Neuronal stem cell (in vitro differentiated cells): ENCODE measurements at regions not wholly inside any gene's neighbourhood (a gene's known extent, or its start where the extent isn't known, plus 50 kb on each side); places are given as distances from the start of the nearest gene placed in this dataset.
"Not testable (repeated sequence)": the region's sequence is repeated elsewhere in the genome, so short reads cannot be mapped to it uniquely, and the experiment has no call there.

Source experiments
- DNase-seq: peaks from one replicate; pipeline ENCODE4 v3.0.0-alpha.2; 2013; ENCODE audit warnings: low spot score
- H2AFZ ChIP-seq: one replicate; pipeline ENCODE4 v1.6.1; 2013; ENCODE audit warnings: mild to moderate bottlenecking, low read length, inconsistent platforms
- H2AK5ac ChIP-seq: 2 replicates; pipeline ENCODE4 v1.6.1; 2013; ENCODE audit warnings: low read depth, mild to moderate bottlenecking, inconsistent platforms, low read length, moderate library complexity, mixed read lengths
- H2BK120ac ChIP-seq: 2 replicates; pipeline ENCODE4 v1.6.1; 2013; ENCODE audit warnings: low read depth, mild to moderate bottlenecking, inconsistent platforms, low read length, moderate library complexity, mixed read lengths
- H2BK12ac ChIP-seq: one replicate; pipeline ENCODE4 v1.6.1; 2013; ENCODE audit warnings: low read length, inconsistent platforms
- H2BK15ac ChIP-seq: 2 replicates; pipeline ENCODE4 v1.6.1; 2013; ENCODE audit warnings: mild to moderate bottlenecking, low read length, inconsistent platforms, mixed read lengths
- H2BK5ac ChIP-seq: one replicate; pipeline ENCODE4 v1.6.1; 2013; ENCODE audit warnings: inconsistent platforms, mild to moderate bottlenecking, low read length, moderate library complexity
- H3K14ac ChIP-seq: one replicate; pipeline ENCODE4 v1.6.1; 2013; ENCODE audit warnings: low read length, inconsistent platforms
- H3K18ac ChIP-seq: 2 replicates; pipeline ENCODE4 v1.6.1; 2013; ENCODE audit warnings: low read length, inconsistent platforms
- H3K23ac ChIP-seq: 2 replicates; pipeline ENCODE4 v1.6.1; 2013; ENCODE audit warnings: low read depth, mild to moderate bottlenecking, mixed read lengths, low read length, inconsistent platforms; ENCODE audit not compliant: poor library complexity
- H3K27ac ChIP-seq: replicated peaks from 3 replicates; pipeline ENCODE4 v1.5.1; 2013; ENCODE audit warnings: low read length, inconsistent platforms
- H3K27me3 ChIP-seq, 3 experiments: 2 replicates each; pipeline ENCODE4 v1.6.1; 2013; ENCODE audit warnings: low read length in 3 of 3, mild to moderate bottlenecking in 2 of 3, inconsistent platforms in 1 of 3, low read depth in 1 of 3, mixed read lengths in 1 of 3, moderate library complexity in 1 of 3; ENCODE audit not compliant: control insufficient read depth in 3 of 3, insufficient read depth in 3 of 3
- H3K36me3 ChIP-seq, 2 donors: replicated peaks in 1 of 2; 2 replicates each; pipeline ENCODE4 v1.6.1; 2013; ENCODE audit warnings: low read length in 2 of 2; ENCODE audit not compliant: control insufficient read depth in 2 of 2, insufficient read depth in 2 of 2
- H3K4ac ChIP-seq: 2 replicates; pipeline ENCODE4 v1.6.1; 2013; ENCODE audit warnings: inconsistent platforms, mild to moderate bottlenecking, low read length, moderate library complexity
- H3K4me1 ChIP-seq, 2 donors: 1 replicate in 1 of 2; 2 replicates in 1 of 2; pipeline ENCODE4 v1.6.1; 2013; ENCODE audit warnings: low read length in 2 of 2, low read depth in 1 of 2; ENCODE audit not compliant: control insufficient read depth in 2 of 2, insufficient read depth in 1 of 2
- H3K4me2 ChIP-seq: one replicate; pipeline ENCODE4 v1.6.1; 2013; ENCODE audit warnings: mild to moderate bottlenecking, low read length, inconsistent platforms; ENCODE audit not compliant: insufficient read depth, poor library complexity, severe bottlenecking
- H3K4me3 ChIP-seq, 2 donors: 2 replicates each; pipeline ENCODE4 v1.5.1; 2013; ENCODE audit warnings: low read length in 2 of 2, mild to moderate bottlenecking in 2 of 2, inconsistent platforms in 1 of 2, moderate library complexity in 1 of 2
- H3K79me1 ChIP-seq: one replicate; pipeline ENCODE4 v1.6.1; 2013; ENCODE audit warnings: low read depth, mild to moderate bottlenecking, inconsistent platforms, low read length, moderate library complexity
- H3K9ac ChIP-seq: one replicate; pipeline ENCODE4 v1.6.1; 2013; ENCODE audit warnings: mild to moderate bottlenecking, low read depth, low read length, inconsistent platforms; ENCODE audit not compliant: poor library complexity
- H3K9me3 ChIP-seq, 2 donors: replicated peaks in 1 of 2; 2 replicates each; pipeline versions ENCODE3 to v1.6.1; 2013; ENCODE audit warnings: low read length in 2 of 2, mild to moderate bottlenecking in 2 of 2, inconsistent platforms in 1 of 2, low read depth in 1 of 2, mixed read lengths in 1 of 2, moderate library complexity in 1 of 2; ENCODE audit not compliant: control insufficient read depth in 2 of 2, insufficient read depth in 1 of 2
- H4K8ac ChIP-seq: one replicate; pipeline ENCODE4 v1.6.1; 2013; ENCODE audit warnings: low read depth, mild to moderate bottlenecking, inconsistent platforms, low read length, moderate library complexity
- H4K91ac ChIP-seq: one replicate; pipeline ENCODE4 v1.6.1; 2013; ENCODE audit warnings: low read length, low read depth, mild to moderate bottlenecking, inconsistent platforms; ENCODE audit not compliant: poor library complexity
- WGBS, 2 donors: extraction: QIAGEN DNeasy Blood & Tissue Kit; methylation state at CpG; one replicate each; pipeline ENCODE4 v1.1.7; 2013; ENCODE audit warnings: missing lambda C conversion rate in 2 of 2, mixed read lengths in 1 of 2; ENCODE audit not compliant: insufficient read length in 2 of 2, insufficient replicate concordance in 1 of 2; ENCODE audit errors: extremely low coverage in 2 of 2; 5-methylcytosine and 5-hydroxymethylcytosine counted together

DNA sequence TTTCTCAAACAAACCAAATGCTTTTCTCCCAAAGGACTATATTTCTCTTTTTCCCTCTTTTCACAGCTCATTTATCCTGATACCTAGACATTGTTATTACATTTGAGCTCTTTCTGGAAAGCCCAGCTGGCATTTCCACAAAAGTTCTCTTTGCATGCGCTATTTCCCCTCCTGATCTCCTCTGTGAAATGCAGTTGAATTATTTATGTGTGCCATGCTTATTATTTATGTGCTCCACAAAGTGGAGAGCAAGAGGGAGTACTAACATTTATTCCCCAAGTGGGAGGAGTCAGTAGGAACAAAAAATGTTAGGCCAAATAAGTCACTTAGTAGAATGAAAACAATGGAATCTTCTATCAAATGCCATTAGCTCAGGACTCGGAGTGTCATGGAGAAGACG lies 626.6 kb upstream of the IGFBP7 start:
- Histone ChIP-seq H3K4me2 (no peak overlapping the region), H3K27me3 (no peaks in the 10 kb centered on the region), H2BK12ac (no peak overlapping the region), H2BK120ac (no peak overlapping the region), H3K23ac (no peak overlapping the region), H3K4me3 (no peak overlapping the region), H3K36me3 (no peaks in the 10 kb centered on the region), H3K9ac (no peak overlapping the region), H3K18ac (no peak overlapping the region), H3K14ac (no peak overlapping the region), H3K27ac (no peak overlapping the region), H2AFZ (no peak overlapping the region), H3K9me3 (peaks cover 0 to 1% of the 10 kb centered on the region in 2 donors), H4K91ac (no peak overlapping the region), H3K4ac (no peak overlapping the region), H3K4me1 (no peaks in the 10 kb centered on the region), H2BK5ac (no peak overlapping the region), H2BK15ac (no peak overlapping the region), H4K8ac (no peak overlapping the region), H2AK5ac (no peak overlapping the region), H3K79me1 (no peaks in the 10 kb centered on the region)
- WGBS, 2 donors: no CpG with 5 or more reads among the region's 3 CpGs
- DNase-seq: no peak

- Histone ChIP-seq H2BK15ac (no peak overlapping the region), H2AFZ (no peak overlapping the region), H3K4me1 (no peaks in the 10 kb centered on the region), H2BK5ac (no peak overlapping the region), H3K4ac (no peak overlapping the region), H3K27ac (no peak overlapping the region), H2AK5ac (no peak overlapping the region), H3K18ac (no peak overlapping the region), H3K79me1 (no peaks in the 10 kb centered on the region), H2BK120ac (no peak overlapping the region), H3K9ac (no peak overlapping the region), H2BK12ac (no peak overlapping the region), H3K4me2 (no peak overlapping the region), H4K91ac (no peak overlapping the region), H4K8ac (no peak overlapping the region), H3K27me3 (no peaks in the 10 kb centered on the region), H3K36me3 (no peaks in the 10 kb centered on the region), H3K4me3 (no peak overlapping the region), H3K23ac (no peak overlapping the region), H3K9me3 (peaks cover 0 to 1% of the 10 kb centered on the region in 2 donors), H3K14ac (no peak overlapping the region)
- no CpG with 5 or more reads among the region's 4 CpGs for WGBS, 2 donors
- no peak for DNase-seq
Measured at GRCh38 chr4:57734104-57734670, 624.0 kb upstream of the IGFBP7 start.

DNA sequence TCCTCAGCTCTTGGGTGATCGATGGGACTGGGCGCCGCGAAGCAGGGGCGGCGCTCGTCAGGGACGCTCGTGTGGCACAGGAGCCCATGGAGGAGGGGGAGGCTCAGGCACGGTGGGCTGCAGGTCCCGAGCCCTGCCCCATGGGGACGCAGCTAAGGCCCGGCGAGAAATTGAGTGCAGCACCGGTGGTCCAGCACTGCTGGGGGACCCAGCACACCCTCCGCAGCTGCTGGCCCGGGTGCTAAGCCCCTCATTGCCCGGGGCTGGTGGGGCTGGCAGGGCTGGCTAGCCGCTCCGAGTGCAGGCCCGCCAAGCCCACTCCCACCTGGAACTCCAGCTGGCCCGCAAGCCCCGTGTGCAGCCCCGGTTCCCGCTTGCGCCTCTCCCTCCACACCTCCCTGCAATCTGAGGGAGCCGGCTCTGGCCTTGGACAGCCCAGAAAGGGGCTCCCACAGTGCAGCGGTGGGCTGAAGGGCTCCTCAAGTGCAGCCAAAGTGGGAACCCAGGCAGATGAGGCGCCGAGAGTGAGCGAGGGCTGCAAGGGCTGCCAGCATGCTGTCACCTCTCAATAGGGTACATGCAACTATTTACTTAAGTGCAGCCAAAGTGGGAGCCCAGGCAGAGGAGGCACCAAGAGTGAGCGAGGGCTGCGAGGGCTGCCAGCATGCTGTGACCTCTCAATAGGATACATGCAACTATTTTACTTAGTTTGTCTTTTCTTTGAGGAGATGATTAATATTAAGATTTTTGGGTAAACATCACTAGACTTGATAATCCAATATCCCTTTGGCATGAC lies 619.8 kb upstream of the IGFBP7 start:
- H2AK5ac ChIP-seq, H4K91ac ChIP-seq, H3K27me3 ChIP-seq, H2BK15ac ChIP-seq, H3K9ac ChIP-seq, H2BK5ac ChIP-seq, H3K9me3 ChIP-seq, H3K4me2 ChIP-seq, H3K14ac ChIP-seq, H3K4me1 ChIP-seq, H3K18ac ChIP-seq, H2BK120ac ChIP-seq, H3K36me3 ChIP-seq, H4K8ac ChIP-seq, H2BK12ac ChIP-seq, H3K79me1 ChIP-seq, H2AFZ ChIP-seq, H3K4me3 ChIP-seq, H3K27ac ChIP-seq, H3K23ac ChIP-seq, H3K4ac ChIP-seq, DNase-seq: not testable (repeated sequence)
- no CpG with 5 or more reads among the region's 33 CpGs for WGBS, 2 donors

- no peak overlapping the region for H3K27ac ChIP-seq
- H4K8ac ChIP-seq: no peak overlapping the region
- H3K4ac ChIP-seq: no peak overlapping the region
- no CpG with 5 or more reads among the region's 2 CpGs for WGBS, 2 donors
- no peak overlapping the region for H3K14ac ChIP-seq
- no peak overlapping the region for H2BK12ac ChIP-seq
- H3K27me3 ChIP-seq: no peaks in the 10 kb centered on the region
- H2BK120ac ChIP-seq: no peak overlapping the region
- H3K23ac ChIP-seq: no peak overlapping the region
- H3K4me3 ChIP-seq: no peak overlapping the region
- H3K9me3 ChIP-seq: no peaks in the 10 kb centered on the region
- H3K4me1 ChIP-seq: no peaks in the 10 kb centered on the region
- H4K91ac ChIP-seq: no peak overlapping the region
- H2BK5ac ChIP-seq: no peak overlapping the region
- no peak overlapping the region for H3K9ac ChIP-seq
- no peak overlapping the region for H2AK5ac ChIP-seq
- H3K79me1 ChIP-seq: no peaks in the 10 kb centered on the region
- H3K36me3 ChIP-seq: no peaks in the 10 kb centered on the region
- DNase-seq: no peak
- H3K18ac ChIP-seq: no peak overlapping the region
- no peak overlapping the region for H2AFZ ChIP-seq
- no peak overlapping the region for H2BK15ac ChIP-seq
- H3K4me2 ChIP-seq: no peak overlapping the region
Measured at GRCh38 chr4:57726154-57726553, 616.0 kb upstream of the IGFBP7 start.
